HG02981 (cell line): ENCODE measurements at regions not wholly inside any gene's neighbourhood (a gene's known extent, or its start where the extent isn't known, plus 50 kb on each side); places are given as distances from the start of the nearest gene placed in this dataset.

Experiments used
- ATAC-seq: cut with Tn5 transposase; IDR thresholded peaks from one replicate; pipeline ENCODE4 v1.9.1; 2021; ENCODE audit warnings: mild to moderate bottlenecking, moderate library complexity; ENCODE audit not compliant: unreplicated experiment

DNA sequence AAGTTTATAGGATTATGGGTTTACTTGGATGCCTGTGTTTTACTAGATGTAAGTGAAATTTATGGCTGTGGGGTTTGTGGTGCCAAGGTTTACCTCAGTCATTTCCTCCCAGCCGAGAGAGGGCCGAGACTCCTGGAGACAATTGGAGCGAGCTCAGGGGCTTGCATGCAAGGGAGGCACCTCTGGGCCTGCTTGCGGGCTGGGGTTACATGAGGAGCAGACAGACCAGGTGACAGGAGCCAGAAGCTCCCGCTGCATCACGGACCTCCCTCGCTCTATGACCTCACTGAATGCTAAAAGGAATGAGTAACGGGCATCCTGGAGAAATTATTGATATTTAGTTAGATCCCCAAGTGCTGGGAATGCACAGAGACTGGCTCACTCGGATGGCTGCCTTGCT lies 275.2 kb upstream of the KIRREL3 start:
- no peak for ATAC-seq

DNA sequence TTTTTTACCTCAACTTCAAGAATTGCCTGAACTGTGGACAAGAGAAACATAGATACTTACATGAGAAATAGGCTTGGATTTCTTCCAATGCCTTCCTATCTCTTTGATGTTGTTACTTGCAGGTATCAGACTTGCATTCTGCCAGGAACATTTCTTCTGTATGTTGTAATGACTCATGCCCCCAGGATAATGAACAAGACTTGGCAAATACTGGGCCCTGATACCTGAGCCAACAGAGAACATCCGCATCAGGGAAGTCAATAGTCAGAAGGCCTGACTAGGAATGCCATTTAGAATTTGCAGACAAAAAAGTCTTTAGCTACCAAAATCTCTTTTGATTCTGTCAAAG lies 273.7 kb upstream of the KIRREL3 start:
- no peak for ATAC-seq

GRCh38 chr11:127273593-127274327 lies 273.2 kb upstream of the KIRREL3 start:
- no peak for ATAC-seq

GRCh38 chr11:127270851-127271250 lies 270.3 kb upstream of the KIRREL3 start:
- ATAC-seq = no peak

GRCh38 chr11:127269911-127270310 lies 269.3 kb upstream of the KIRREL3 start:
- ATAC-seq = no peak

DNA sequence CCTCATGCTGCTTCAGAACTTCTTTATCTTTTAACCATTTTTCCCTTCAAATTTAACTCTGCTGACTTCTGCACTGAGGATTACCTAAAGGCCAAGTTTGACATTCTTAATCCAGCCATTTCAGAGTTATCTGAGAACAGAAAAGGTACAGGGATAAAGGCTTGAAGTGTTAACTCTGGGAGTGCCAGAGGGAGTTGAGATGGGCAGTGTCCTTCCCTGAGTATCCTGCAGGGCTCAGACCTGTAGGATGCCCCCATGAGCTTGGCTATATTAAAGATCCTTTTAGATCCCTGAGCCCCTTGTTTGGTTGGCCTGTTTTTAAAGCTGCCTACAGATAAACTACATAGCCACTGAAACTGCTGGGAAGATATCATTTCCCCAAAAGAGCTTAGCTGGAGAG lies 268.4 kb upstream of the KIRREL3 start:
- no peak for ATAC-seq

DNA sequence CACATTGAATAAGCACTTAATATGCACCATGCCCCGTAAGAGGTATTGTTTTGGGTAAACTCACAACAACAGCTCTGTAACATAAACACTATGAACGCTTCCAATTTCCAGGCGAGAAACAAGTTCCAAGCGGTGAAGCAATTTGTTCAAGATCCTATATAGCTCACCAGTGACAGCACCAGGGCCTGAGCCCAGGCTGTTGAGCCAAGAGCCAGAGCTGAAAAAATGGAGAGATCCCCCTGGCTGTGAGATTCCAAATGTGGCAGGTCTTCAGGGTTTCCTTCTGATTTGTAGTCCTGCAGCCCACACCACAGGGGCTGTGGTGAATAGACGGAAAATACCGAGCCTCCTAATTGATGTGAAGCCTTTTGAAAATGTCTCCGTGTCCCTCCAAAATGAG lies 268.0 kb upstream of the KIRREL3 start:
- ATAC-seq = no peak

DNA sequence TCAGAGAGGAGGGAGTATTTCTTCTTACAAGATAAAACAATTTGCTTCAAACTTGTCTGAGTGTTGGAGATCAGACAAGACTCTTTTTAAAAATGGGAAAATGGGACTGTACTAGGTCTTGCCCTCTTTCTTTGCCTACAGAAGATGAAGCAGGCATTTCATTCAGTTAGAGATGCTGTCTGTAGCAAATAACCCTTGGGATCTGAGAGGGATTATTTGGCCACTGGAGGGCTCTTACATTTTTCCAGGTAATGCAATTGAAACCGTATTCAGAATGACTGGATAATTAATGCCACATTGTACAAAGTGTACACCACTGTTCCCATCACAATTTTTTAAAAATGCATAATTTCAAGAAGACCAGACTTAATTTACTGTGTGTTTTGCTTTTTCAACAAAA lies 258.5 kb upstream of the KIRREL3 start:
- ATAC-seq = no peak

GRCh38 chr11:127255209-127255608 lies 254.6 kb upstream of the KIRREL3 start:
- ATAC-seq = no peak

- ATAC-seq = no peak
These were observed 251.8 kb upstream of the KIRREL3 start for GRCh38 chr11:127252321-127252720.

DNA sequence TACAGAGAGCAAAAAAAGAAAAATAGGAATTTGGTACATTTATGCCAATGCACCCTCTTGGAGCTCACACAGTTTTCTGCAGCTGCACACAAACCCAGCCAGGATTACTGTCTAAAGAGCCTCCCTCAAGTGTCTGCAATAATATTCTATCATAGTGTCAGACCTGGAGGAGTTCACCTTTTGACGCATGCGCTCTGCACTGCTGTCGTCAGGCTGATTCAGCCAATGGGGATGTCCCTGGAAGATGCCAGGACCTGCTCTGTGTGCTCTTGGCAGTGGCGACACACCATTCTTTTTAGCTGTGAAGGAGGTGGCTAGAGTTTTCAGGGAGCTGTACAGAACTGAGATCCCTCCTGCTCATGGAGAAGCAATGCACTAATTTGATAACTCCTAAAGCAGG lies 249.0 kb upstream of the KIRREL3 start:
- no peak for ATAC-seq

GRCh38 chr11:127248476-127248875 lies 247.9 kb upstream of the KIRREL3 start:
- ATAC-seq = no peak

- no peak for ATAC-seq
These were observed 246.8 kb upstream of the KIRREL3 start for GRCh38 chr11:127247261-127247851.

GRCh38 chr11:127242676-127243075 lies 242.1 kb upstream of the KIRREL3 start:
- no peak for ATAC-seq

DNA sequence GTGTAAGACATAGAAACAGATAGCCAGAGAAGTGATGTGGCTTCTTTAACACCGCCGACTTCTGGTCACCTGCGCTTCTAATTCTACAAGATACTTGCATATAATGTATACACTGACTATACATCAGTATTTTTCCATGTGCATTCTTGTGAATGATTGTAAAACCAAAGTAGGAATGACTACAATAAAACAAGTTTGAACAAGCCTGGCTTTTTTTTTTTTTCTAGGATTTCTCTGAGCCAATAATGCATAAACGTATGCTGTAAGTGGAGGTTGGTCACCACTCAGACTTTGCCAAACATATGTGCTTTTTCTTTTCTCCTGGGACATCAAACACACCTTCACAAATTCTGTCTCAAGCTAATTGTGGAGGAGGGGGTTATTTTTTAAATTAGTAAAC lies 237.8 kb upstream of the KIRREL3 start:
- no peak for ATAC-seq

DNA sequence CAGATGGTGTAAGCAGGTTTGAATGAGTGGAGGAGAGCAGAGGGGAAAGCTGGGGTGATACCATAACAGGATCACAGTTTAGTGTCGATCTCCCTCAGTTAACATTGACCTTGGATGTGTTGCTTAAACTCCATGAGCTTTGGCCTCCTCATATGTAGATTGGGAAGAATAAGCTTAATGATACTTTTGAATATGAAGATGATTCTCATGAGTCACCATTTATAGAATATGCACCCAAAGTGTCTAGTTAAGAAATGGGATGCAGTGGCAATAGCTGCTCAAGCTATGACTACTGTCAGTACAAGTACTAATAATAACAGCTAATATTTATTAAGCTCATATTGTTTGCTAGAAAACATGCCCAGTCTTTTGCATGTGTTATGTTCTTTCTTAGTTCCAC lies 236.2 kb upstream of the KIRREL3 start:
- no peak for ATAC-seq

DNA sequence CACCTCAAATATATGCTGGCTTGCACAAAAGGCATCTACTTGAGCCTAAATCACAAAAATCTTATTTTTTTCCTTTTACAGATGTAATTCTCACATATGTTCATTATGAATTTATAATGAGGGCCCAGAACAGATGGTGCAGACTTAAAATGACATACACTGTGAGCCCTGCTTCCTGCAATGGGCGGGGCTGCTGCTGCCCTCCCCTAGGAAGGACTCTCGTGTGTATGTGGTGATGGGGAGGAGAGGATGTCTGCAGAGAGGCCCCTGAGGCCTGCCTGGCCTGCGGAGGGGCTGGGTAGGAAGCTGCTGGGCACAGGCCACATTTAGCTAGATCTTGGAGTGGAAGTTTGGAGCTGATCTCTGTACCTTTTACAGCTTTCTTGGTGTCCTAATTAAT lies 233.4 kb upstream of the KIRREL3 start:
- no peak for ATAC-seq

GRCh38 chr11:127230392-127230791 lies 229.8 kb upstream of the KIRREL3 start:
- ATAC-seq = no peak

DNA sequence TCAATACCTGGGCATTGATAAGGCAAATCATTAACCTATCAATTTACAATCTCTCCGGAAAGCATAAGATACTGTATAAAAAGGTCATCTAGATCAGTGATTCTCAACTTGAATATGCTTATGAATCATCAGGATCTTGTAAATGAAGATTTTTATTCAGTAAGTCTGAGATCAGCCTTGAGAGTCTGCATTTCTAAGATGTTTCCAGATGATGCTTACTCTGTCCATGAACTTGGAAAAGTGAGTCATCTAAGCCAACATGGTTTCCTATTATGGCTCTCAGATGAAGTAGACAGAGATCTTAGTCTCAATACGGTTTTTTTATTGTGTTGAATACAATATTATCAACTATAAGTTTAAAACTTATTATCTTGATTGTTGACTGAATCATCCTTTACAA lies 226.4 kb upstream of the KIRREL3 start:
- no peak for ATAC-seq

- ATAC-seq = no peak
These were observed 225.8 kb upstream of the KIRREL3 start for GRCh38 chr11:127226380-127226779.

DNA sequence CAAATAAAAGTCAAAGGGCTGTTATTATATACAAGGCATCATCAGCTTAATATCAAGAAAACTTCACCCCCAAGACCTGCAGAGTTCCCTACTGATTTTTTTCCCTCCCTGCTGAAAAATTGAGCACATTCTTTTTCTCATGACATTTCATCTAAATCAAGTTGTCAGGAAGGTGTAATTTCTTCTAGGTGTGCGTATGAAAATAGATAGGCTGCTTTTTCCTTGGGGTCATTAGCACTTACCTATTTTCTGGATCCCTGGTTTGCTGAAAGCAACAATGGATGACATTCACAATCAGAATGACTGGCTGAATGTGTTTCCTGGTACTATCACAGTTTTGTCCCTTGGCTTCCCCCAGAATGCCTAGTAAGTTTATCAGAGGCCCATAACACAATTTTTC lies 225.0 kb upstream of the KIRREL3 start:
- no peak for ATAC-seq

DNA sequence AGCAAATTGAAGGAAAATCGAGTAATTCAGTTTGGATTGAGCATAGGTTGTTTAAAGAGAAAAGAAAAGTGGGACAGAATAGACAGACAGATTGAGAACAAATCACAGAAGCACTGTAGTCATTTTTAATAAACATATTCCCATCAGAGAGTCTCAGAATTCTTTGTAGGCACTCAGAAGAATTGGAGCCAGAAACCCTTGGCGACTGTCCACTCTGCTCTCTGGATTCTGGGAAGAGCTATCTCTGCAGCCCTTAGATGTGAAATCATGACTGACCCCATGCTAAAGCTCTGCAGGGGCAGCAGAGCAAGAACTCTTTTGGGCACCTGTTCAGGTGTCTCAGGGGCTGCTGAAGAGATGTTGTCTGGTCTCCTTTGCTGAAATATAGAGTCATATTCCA lies 223.7 kb upstream of the KIRREL3 start:
- ATAC-seq = no peak

GRCh38 chr11:127223633-127224032 lies 223.1 kb upstream of the KIRREL3 start:
- no peak for ATAC-seq
